ENCODE measurements at regions not wholly inside any gene's neighbourhood (a gene's known extent, or its start where the extent isn't known, plus 50 kb on each side); places are given as distances from the start of the nearest gene placed in this dataset.

GRCh38 chr2:140136366-140136765 lies 1356.2 kb upstream of the NXPH2 start:
- no peak overlapping the region for H3K4me2 ChIP-seq (ENCODE audit: insufficient read depth, low read length)
- no peaks in the 10 kb centered on the region for H3K36me3 ChIP-seq (ENCODE audit: insufficient read depth, low read length)
- H3K9ac ChIP-seq (ENCODE audit: low read depth, low read length): no peak overlapping the region
- H4K20me1 ChIP-seq (ENCODE audit: insufficient read depth, low read length): no peaks in the 10 kb centered on the region
- H3K4me1 ChIP-seq (ENCODE audit: insufficient read depth, low read length): no peaks in the 10 kb centered on the region
- no peak for ATAC-seq (ENCODE audit: insufficient read depth, low read depth)
- H3K79me2 ChIP-seq (ENCODE audit: insufficient read depth, low read length): no peaks in the 10 kb centered on the region
- no peak for DNase-seq
- H3K4me3 ChIP-seq (ENCODE audit: low read depth in 1 of 2, low read length in 2 of 2): no peak overlapping the region
- no peak overlapping the region for H2AFZ ChIP-seq (ENCODE audit: low read depth, low read length)
- H3K27me3 ChIP-seq (ENCODE audit: insufficient read depth, low read length, poor library complexity): no peaks in the 10 kb centered on the region
- H3K9me3 ChIP-seq (ENCODE audit: insufficient read depth, low read length, severe bottlenecking): no peaks in the 10 kb centered on the region
- TF ChIP-seq, protein P1, sequence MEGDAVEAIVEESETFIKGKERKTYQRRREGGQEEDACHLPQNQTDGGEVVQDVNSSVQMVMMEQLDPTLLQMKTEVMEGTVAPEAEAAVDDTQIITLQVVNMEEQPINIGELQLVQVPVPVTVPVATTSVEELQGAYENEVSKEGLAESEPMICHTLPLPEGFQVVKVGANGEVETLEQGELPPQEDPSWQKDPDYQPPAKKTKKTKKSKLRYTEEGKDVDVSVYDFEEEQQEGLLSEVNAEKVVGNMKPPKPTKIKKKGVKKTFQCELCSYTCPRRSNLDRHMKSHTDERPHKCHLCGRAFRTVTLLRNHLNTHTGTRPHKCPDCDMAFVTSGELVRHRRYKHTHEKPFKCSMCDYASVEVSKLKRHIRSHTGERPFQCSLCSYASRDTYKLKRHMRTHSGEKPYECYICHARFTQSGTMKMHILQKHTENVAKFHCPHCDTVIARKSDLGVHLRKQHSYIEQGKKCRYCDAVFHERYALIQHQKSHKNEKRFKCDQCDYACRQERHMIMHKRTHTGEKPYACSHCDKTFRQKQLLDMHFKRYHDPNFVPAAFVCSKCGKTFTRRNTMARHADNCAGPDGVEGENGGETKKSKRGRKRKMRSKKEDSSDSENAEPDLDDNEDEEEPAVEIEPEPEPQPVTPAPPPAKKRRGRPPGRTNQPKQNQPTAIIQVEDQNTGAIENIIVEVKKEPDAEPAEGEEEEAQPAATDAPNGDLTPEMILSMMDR (IDR thresholded peaks at IDR 0.05; ENCODE audit: borderline replicate concordance, extremely low read depth, low read length, poor library complexity, severe bottlenecking): no peak
- no peak for TF ChIP-seq EZH2 (IDR thresholded peaks at IDR 0.05; ENCODE audit: borderline replicate concordance, low read depth, low read length, severe bottlenecking)
- no peak overlapping the region for H3K27ac ChIP-seq (ENCODE audit: low read length)

- no peaks in the 10 kb centered on the region for H3K36me3 ChIP-seq (ENCODE audit: insufficient read depth, low read length)
- DNase-seq (no peak), ATAC-seq (ENCODE audit: insufficient read depth, low read depth) (no peak)
- no peaks in the 10 kb centered on the region for H4K20me1 ChIP-seq (ENCODE audit: insufficient read depth, low read length)
- no peaks in the 10 kb centered on the region for H3K27me3 ChIP-seq (ENCODE audit: insufficient read depth, low read length, poor library complexity)
- no peaks in the 10 kb centered on the region for H3K9me3 ChIP-seq (ENCODE audit: insufficient read depth, low read length, severe bottlenecking)
- no peak overlapping the region for H3K4me2 ChIP-seq (ENCODE audit: insufficient read depth, low read length)
- no peak overlapping the region for H3K27ac ChIP-seq (ENCODE audit: low read length)
- H3K79me2 ChIP-seq (ENCODE audit: insufficient read depth, low read length): no peaks in the 10 kb centered on the region
- H3K4me3 ChIP-seq (ENCODE audit: low read depth in 1 of 2, low read length in 2 of 2): no peak overlapping the region
- TF ChIP-seq, protein P1 (IDR thresholded peaks at IDR 0.05; ENCODE audit: borderline replicate concordance, extremely low read depth, low read length, poor library complexity, severe bottlenecking): no peak
- no peak for TF ChIP-seq EZH2 (IDR thresholded peaks at IDR 0.05; ENCODE audit: borderline replicate concordance, low read depth, low read length, severe bottlenecking)
- no peaks in the 10 kb centered on the region for H3K4me1 ChIP-seq (ENCODE audit: insufficient read depth, low read length)
- H3K9ac ChIP-seq (ENCODE audit: low read depth, low read length): no peak overlapping the region
- no peak overlapping the region for H2AFZ ChIP-seq (ENCODE audit: low read depth, low read length)
Measured at GRCh38 chr2:140128909-140129308, 1348.7 kb upstream of the NXPH2 start.

DNA sequence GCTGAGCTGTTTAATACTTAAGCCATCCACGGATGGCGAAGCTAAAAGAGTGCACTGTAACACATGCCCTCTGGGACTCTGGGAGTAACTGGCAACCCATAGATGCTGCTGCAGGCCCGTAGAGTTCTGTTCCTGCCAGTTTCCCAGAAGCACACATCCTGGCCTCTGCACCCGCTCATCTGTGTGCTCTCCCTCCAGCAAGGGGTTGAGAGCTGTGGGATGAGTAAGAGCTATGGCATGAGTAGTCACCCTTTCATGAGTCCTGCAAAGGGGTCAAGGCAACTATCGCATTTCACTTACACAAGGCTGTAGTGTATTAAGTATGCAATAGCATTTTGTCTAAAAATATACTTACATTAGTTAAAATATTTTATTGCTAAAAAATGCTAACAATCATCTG lies 1341.8 kb upstream of the NXPH2 start:
- no peak overlapping the region for H3K9ac ChIP-seq (ENCODE audit: low read depth, low read length)
- H3K4me3 ChIP-seq (ENCODE audit: low read depth in 1 of 2, low read length in 2 of 2): no peak overlapping the region
- H3K36me3 ChIP-seq (ENCODE audit: insufficient read depth, low read length): no peaks in the 10 kb centered on the region
- TF ChIP-seq, protein P1 (IDR thresholded peaks at IDR 0.05; ENCODE audit: borderline replicate concordance, extremely low read depth, low read length, poor library complexity, severe bottlenecking): no peak
- no peak for TF ChIP-seq EZH2 (IDR thresholded peaks at IDR 0.05; ENCODE audit: borderline replicate concordance, low read depth, low read length, severe bottlenecking)
- no peaks in the 10 kb centered on the region for H3K27me3 ChIP-seq (ENCODE audit: insufficient read depth, low read length, poor library complexity)
- no peak for ATAC-seq (ENCODE audit: insufficient read depth, low read depth)
- H2AFZ ChIP-seq (ENCODE audit: low read depth, low read length): no peak overlapping the region
- H3K4me2 ChIP-seq (ENCODE audit: insufficient read depth, low read length): no peak overlapping the region
- H3K4me1 ChIP-seq (ENCODE audit: insufficient read depth, low read length): no peaks in the 10 kb centered on the region
- H4K20me1 ChIP-seq (ENCODE audit: insufficient read depth, low read length): no peaks in the 10 kb centered on the region
- no peaks in the 10 kb centered on the region for H3K9me3 ChIP-seq (ENCODE audit: insufficient read depth, low read length, severe bottlenecking)
- no peaks in the 10 kb centered on the region for H3K79me2 ChIP-seq (ENCODE audit: insufficient read depth, low read length)
- no peak overlapping the region for H3K27ac ChIP-seq (ENCODE audit: low read length)
- DNase-seq: no peak

GRCh38 chr2:140117386-140117785 lies 1337.2 kb upstream of the NXPH2 start:
- Histone ChIP-seq H3K27ac (ENCODE audit: low read length) (no peak overlapping the region), H2AFZ (ENCODE audit: low read depth, low read length) (no peak overlapping the region), H3K27me3 (ENCODE audit: insufficient read depth, low read length, poor library complexity) (no peaks in the 10 kb centered on the region), H3K36me3 (ENCODE audit: insufficient read depth, low read length) (no peaks in the 10 kb centered on the region), H3K4me1 (ENCODE audit: insufficient read depth, low read length) (no peaks in the 10 kb centered on the region), H3K4me3 (ENCODE audit: low read depth in 1 of 2, low read length in 2 of 2) (no peak overlapping the region), H3K4me2 (ENCODE audit: insufficient read depth, low read length) (no peak overlapping the region), H3K9ac (ENCODE audit: low read depth, low read length) (no peak overlapping the region), H3K79me2 (ENCODE audit: insufficient read depth, low read length) (no peaks in the 10 kb centered on the region), H4K20me1 (ENCODE audit: insufficient read depth, low read length) (no peaks in the 10 kb centered on the region), H3K9me3 (ENCODE audit: insufficient read depth, low read length, severe bottlenecking) (no peaks in the 10 kb centered on the region)
- ATAC-seq (ENCODE audit: insufficient read depth, low read depth) (no peak), DNase-seq (no peak)
- TF ChIP-seq, protein P1 (IDR thresholded peaks at IDR 0.05; ENCODE audit: borderline replicate concordance, extremely low read depth, low read length, poor library complexity, severe bottlenecking): no peak
- no peak for TF ChIP-seq EZH2 (IDR thresholded peaks at IDR 0.05; ENCODE audit: borderline replicate concordance, low read depth, low read length, severe bottlenecking)

All from DND-41 (cell line).